HG03469 (cell line): ENCODE measurements at regions not wholly inside any gene's neighbourhood (a gene's known extent, or its start where the extent isn't known, plus 50 kb on each side); places are given as distances from the start of the nearest gene placed in this dataset.
A peak's percentile ranks its signal among the peaks of the same experiment; 100 is the strongest.

Experiments
- ATAC-seq: cut with Tn5 transposase; IDR thresholded peaks from one replicate; pipeline ENCODE4 v1.9.1; 2021; ENCODE audit warnings: mild to moderate bottlenecking, moderate library complexity, moderate number of reproducible peaks; ENCODE audit not compliant: unreplicated experiment

DNA sequence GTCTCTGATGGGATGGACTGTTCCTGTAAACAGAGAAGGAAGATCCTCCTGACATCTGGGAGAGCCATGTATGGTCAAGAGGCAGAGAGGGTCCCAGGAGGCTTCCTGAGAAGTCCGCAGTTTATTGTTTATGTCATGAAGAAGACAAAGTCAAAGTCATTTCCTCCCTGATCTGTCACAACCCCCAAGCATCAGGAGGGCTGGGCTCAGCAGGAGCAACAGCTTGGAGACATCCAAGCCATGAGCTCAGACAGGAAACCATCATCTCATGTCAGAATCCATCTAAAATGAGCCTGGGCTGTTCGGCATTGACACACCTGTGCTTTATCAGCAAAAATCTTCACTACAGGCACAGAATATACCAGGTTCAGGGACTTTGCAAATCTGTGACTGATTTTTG lies 325.0 kb upstream of the MSX2 start:
- ATAC-seq = no peak

DNA sequence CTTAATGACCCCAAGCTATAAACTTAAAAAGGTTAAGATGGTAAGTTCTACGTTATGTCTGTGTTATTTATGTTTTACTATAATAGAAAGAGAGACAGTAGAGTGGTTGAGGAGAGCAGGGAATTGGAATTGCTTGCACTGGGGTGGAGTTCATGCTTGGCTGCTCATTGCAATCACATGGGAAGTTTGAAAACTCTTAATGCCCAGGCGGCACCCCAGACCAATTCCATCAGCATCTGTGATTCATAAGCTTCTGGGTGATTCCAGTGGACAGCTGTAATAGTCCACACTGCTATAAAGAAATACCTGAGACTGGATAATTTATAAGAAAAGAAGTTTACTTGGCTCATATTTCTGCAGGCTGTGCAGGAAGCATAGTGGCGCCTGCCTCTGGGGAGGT lies 323.9 kb upstream of the MSX2 start:
- ATAC-seq = no peak

DNA sequence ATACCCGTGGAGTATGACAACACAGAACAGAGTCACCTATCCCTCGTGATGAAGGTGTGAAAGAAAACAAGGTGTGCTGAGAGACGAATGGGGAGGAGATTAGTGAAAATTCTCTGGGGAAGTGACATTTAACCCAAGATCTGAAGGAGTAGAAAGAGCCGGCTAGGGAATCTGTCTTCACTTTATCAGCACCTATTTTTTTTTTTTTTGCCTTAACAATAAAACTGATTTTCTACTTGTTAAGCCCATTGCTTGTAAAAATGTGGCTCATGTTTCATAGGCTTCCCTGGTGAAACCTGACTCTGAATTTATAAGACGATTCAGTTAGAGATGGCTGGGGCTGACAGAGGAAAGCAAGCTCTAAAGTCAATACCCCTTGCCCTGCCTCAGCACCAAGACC lies 322.6 kb upstream of the MSX2 start:
- no peak for ATAC-seq

DNA sequence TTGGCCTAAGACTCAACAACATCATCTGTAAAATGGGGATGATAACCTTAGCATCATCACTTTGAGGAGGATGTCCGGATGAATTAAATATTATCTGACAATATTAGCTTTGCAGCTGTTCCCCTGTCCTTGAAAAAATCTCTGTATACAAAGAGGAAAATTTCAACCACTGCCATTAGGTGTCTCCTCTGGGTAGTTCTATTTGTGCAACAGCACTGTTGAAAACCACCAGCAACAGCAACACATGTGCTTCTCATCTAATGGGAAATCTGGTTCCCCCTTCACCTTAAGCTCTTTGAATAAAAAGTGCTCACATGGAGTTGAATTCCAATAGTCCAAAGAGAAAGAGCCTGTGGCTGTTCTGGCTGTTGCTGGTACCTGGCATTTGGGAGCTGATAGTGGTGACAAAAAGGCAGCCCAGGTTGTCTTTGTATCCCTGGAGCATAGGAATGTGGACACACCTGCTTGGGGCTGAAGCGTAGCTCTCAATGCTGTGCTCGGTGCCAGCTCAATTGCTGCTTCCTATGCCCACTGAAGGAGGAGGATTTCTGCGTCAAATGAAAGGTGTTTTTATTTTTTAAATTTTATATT lies 322.1 kb upstream of the MSX2 start:
- no peak for ATAC-seq

DNA sequence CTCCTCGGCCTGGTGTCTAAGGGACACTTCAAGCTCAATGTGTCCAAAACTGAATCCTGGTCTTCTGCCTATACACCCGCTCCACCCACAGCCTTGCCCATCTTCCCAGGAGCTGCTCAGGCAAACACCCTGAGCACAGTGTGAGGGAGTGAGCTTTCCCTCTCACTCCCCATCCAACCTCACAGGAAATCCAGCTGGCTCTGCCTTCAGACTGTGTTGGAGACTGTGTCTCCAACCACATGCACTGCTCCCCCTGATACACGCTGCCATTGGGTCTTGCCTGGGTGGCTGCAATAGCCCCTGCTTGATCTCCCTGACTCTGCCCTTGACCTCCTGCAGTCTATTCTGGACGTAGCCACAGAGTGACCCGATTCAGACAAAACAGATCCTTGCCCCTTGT lies 319.5 kb upstream of the MSX2 start:
- ATAC-seq = no peak

DNA sequence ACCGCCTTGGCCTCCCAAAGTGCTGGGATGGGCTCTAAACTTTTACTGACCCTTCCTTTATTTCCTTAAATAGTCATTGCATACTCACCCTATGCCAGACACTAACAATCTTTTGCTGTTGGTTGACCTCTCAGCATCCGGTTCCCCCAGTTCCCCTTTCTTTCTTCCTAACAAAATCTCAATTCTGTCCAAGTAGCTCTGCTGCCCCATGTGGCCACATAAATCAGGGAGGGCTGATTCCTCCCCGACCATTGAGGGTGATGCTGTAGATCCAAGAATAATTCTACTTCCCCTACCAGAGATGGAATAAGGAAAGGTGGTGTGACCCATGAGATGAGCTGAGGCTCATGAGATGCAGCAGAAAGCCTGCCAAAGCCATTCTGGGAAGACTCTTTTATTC lies 315.3 kb upstream of the MSX2 start:
- no peak for ATAC-seq

GRCh38 chr5:174409971-174410370 lies 314.4 kb upstream of the MSX2 start:
- no peak for ATAC-seq

DNA sequence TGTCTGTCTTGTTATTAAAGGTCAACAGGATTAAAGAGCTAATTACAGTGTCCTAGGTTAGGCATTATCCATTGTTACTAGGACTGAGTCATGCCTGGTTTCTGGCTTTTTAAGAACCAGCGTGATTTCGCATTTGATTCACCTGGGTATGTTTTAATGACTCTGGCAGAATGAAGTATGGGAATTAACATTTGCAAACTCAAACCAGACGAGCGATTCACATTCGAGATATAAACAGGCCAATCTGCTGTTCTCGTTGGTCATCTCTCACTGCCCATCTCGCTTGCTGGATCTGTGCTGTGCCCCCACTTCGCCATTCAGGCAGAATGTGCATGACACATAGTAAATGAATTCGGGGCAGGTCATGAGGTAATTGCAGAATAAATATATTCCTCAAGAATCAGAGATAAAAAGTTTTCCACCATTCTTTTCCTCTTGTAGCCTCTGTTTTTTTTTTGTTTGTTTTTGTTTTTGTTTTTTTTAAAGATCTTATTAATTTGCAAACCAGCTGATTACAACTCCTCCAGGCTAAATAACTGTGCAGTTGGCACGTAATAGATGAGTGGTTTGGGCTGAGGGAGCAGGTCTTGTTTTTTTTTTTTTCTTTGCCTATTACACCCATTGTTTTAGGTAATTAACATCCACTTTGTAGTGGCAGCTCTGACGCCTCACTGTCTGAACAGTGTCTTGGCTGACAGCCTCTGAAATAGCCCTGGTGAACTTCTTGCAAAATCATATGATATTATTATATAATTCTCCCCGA lies 313.5 kb upstream of the MSX2 start:
- ATAC-seq = no peak

DNA sequence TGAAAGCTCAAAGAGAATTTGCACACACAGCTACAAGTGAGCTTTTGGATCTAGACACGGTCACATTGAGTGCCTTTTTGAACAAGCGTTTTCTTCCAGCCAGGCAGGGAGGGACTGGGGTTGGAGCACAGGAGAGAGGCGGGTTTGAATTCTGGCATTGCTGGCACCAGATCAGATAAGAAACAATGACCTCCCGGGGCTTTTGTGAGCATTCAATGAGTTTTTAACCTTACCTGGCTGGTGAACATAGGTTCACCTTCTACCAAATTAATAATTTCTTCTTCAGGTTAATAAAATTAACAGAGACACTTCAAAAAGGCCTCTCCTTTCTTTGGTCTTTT lies 312.9 kb upstream of the MSX2 start:
- no peak for ATAC-seq

- no peak for ATAC-seq
These were observed 312.0 kb upstream of the MSX2 start for GRCh38 chr5:174412374-174412773.

DNA sequence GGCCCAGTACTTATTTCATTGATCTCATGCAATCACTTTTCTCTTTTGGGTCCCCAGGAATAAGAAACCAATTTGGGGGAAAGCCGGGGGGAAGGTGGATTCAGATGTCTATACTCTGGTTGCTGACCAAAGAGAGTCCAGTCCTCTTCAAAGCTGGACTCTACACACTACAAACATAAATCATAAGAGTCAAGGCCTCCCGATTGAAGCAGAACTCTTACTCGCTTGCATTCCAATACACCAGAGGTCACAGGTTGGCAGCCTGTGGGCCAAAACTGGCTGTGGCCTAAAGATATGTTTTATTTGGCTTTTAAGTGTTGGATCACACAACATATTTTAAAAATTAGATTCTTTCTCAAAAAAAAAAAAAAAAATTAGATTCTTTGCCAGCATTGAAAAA lies 311.4 kb upstream of the MSX2 start:
- ATAC-seq = no peak

DNA sequence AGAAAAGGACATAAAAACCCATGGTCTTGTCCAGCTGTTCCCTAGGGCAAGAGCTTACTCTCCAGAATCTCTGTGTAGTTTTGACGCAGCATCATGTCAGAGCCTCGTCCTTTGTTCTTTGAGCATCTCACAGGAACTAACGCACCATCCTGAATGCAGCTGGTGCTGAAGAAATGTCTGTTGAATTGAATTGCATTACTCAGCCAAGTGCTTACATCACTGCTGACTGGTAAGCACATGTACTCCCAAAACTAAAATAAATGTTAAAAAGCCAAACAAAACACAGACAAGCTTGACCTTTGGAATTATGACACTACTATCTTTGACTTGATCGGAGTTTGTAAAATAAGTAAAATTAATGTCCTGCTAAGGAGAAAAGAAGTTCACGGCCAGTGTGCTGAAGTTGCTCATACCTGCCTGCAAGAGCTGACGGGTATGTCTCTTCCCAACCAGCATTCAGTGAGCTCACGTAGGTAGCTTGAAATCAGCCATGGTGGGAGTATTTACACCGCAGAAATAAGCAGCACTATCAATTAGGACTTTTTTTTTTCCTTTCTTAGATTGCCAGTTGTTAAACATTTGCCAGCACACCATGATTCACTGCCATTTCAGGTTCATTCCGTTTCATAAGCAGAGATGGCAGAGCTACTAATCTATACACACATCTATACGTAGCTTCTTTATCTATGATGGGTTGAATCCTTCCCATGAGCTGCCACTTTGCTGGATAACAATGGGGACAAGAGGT lies 310.6 kb upstream of the MSX2 start:
- ATAC-seq = no peak

GRCh38 chr5:174414315-174414710 lies 310.1 kb upstream of the MSX2 start:
- ATAC-seq = no peak

GRCh38 chr5:174418809-174419539 lies 305.4 kb upstream of the MSX2 start:
- no peak for ATAC-seq

- peak; percentile 75 for ATAC-seq
These were observed 304.7 kb upstream of the MSX2 start for GRCh38 chr5:174419540-174420132.

DNA sequence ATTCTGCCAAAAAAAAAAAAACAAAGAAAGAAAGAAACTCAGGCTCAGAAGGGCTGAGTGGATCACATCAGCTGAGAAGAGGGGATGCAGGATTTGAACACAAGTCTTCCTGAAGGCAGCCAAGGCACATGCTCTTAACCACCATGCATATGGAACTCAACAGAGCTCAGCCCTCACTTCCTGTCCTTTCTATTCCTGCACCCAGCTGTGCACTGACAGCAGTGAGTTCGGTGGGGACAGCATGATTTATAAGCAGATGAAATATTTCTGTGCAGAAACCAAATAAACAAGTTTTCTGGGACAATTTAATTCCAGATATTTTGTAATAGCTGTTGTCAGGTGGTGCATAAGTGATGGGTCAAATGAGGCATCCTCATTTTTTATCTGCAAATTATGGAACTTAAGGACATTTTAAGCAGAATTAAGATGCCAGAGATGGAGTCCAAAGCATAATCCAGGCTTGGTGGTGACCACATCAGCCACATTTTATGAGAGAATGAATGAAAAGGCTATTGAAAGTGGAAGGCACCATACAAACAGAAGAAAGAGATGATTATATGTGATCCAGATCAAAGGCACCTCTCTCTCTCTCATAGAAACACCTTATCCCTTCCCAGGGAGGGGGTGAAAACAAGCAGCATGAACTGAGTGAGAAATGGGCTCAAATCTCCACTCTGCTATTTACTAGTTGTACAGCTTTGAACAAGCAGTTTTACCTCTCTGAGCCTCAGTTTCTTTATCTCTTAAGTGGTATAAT lies 303.6 kb upstream of the MSX2 start:
- ATAC-seq = no peak

- no peak for ATAC-seq
These were observed 303.0 kb upstream of the MSX2 start for GRCh38 chr5:174421408-174421805.

DNA sequence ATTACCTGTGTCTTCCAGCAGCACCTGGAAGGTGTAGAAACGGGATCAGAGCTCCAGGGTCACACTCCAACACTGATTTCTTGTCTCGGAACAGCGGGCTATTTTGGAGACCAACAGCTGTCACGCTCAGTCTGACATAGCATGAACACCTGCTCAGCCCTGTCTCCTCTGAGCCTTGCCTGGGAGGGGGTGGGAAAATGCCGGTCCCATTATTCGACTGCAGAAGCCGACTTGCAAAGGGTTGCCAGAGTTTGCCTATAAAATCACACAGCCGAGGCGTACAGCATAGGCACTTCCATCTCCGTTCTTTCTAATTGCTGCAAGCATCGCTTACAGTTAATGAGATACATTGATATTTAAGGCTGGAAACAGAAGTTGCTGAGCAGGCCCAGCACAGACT lies 300.8 kb upstream of the MSX2 start:
- no peak for ATAC-seq

- ATAC-seq = no peak
These were observed 299.9 kb upstream of the MSX2 start for GRCh38 chr5:174424219-174425053.
